ENCODE measurements at regions not wholly inside any gene's neighbourhood (a gene's known extent, or its start where the extent isn't known, plus 50 kb on each side); places are given as distances from the start of the nearest gene placed in this dataset.

DNA sequence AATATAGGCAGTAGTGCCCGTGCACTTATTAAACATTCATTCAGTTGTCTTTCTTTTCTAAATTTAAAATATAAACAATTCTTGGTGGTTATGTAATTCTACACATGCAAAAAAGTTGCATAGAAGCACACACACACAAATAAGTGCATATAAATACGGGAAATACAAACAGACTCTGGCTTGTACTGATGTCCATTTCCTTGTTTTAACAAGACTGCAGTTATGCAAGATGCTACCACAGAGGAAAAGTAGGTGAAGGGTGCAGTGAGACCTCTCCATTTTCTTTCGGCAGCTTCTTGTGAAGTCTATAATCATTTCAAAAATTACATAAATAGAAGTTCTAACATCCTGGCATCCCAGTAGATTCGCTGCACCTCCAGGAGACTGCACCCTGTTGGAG is 130.6 kb upstream of the BCL6 start:
- TF ChIP-seq, protein P1, sequence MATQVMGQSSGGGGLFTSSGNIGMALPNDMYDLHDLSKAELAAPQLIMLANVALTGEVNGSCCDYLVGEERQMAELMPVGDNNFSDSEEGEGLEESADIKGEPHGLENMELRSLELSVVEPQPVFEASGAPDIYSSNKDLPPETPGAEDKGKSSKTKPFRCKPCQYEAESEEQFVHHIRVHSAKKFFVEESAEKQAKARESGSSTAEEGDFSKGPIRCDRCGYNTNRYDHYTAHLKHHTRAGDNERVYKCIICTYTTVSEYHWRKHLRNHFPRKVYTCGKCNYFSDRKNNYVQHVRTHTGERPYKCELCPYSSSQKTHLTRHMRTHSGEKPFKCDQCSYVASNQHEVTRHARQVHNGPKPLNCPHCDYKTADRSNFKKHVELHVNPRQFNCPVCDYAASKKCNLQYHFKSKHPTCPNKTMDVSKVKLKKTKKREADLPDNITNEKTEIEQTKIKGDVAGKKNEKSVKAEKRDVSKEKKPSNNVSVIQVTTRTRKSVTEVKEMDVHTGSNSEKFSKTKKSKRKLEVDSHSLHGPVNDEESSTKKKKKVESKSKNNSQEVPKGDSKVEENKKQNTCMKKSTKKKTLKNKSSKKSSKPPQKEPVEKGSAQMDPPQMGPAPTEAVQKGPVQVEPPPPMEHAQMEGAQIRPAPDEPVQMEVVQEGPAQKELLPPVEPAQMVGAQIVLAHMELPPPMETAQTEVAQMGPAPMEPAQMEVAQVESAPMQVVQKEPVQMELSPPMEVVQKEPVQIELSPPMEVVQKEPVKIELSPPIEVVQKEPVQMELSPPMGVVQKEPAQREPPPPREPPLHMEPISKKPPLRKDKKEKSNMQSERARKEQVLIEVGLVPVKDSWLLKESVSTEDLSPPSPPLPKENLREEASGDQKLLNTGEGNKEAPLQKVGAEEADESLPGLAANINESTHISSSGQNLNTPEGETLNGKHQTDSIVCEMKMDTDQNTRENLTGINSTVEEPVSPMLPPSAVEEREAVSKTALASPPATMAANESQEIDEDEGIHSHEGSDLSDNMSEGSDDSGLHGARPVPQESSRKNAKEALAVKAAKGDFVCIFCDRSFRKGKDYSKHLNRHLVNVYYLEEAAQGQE (IDR thresholded peaks at IDR 0.05; ENCODE audit: insufficient read depth in 1 of 2, low read depth in 2 of 2, low read length in 2 of 2), result no peak
- TF ChIP-seq SIN3A (IDR thresholded peaks at IDR 0.05; ENCODE audit: borderline replicate concordance, insufficient read depth, low read length), result no peak
- no peak for TF ChIP-seq POLR2AphosphoS5 (IDR thresholded peaks at IDR 0.05; ENCODE audit: low read depth, low read length)
- TF ChIP-seq TAF1 (IDR thresholded peaks at IDR 0.05; ENCODE audit: borderline replicate concordance, insufficient read depth, low read length), result no peak
- TF ChIP-seq FOXP2 (optimal IDR thresholded peaks at IDR 0.05; ENCODE audit: borderline replicate concordance, extremely low read depth, extremely low read length, insufficient read depth), result no peak

DNA sequence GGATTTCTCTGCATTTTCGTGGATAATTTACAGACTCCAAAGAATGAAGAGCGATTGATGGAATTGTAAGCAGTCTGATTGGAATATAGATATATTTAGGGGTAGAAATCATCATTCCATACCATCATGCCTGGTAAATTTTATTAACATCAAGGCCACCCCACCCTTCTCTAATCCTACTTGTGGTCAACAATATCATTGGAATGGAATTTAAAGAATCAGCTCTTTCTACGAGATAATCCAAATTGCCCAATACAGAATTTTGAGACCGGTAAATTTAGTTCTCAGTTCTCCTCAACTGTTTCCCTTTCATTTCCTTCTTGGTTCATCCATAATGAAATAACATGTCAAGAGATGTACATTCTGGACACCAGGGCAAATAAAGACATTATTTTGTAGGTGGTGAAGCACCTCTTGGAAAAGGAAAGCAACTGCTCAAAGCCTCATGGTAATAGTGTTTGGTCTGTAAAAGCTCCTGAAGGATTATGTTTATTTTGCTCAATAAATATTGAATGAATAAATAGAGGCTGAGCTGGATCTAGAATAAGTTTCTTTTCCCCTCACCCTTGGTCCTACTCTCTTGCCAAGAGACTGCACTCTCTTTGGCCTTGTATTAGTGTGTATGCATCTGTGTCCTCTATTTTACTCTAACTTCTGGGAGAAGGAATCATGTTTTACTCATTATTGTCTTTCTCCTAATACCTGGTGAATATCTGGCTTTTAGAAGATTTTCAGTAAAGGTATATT is 133.7 kb upstream of the BCL6 start:
- no peak for TF ChIP-seq POLR2AphosphoS5 (IDR thresholded peaks at IDR 0.05; ENCODE audit: low read depth, low read length)
- TF ChIP-seq TAF1 (IDR thresholded peaks at IDR 0.05; ENCODE audit: borderline replicate concordance, insufficient read depth, low read length), result no peak
- TF ChIP-seq, protein P1 (IDR thresholded peaks at IDR 0.05; ENCODE audit: insufficient read depth in 1 of 2, low read depth in 2 of 2, low read length in 2 of 2), result no peak
- no peak for TF ChIP-seq SIN3A (IDR thresholded peaks at IDR 0.05; ENCODE audit: borderline replicate concordance, insufficient read depth, low read length)
- TF ChIP-seq FOXP2 (optimal IDR thresholded peaks at IDR 0.05; ENCODE audit: borderline replicate concordance, extremely low read depth, extremely low read length, insufficient read depth), result no peak

DNA sequence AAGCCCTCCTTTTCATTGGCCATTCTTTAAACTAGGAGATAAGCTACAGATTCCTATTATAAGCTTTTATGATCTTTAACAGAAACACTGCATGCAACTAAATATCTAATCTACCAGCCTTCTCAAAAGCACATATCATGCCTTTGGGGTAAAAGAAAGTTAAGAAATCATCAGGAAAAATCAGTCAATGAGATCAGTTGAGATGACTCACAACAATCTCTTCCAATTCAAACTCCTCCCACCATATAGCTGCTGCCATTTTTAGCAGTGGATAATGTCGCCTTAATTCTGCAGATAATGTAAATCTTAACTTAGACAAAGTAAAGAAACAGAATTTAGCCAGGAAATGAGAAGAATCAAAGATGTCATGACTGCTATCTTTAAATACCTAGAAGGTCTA is 135.2 kb upstream of the BCL6 start:
- TF ChIP-seq POLR2AphosphoS5 (IDR thresholded peaks at IDR 0.05; ENCODE audit: low read depth, low read length) (no peak), FOXP2 (optimal IDR thresholded peaks at IDR 0.05; ENCODE audit: borderline replicate concordance, extremely low read depth, extremely low read length, insufficient read depth) (no peak), SIN3A (IDR thresholded peaks at IDR 0.05; ENCODE audit: borderline replicate concordance, insufficient read depth, low read length) (no peak), TAF1 (IDR thresholded peaks at IDR 0.05; ENCODE audit: borderline replicate concordance, insufficient read depth, low read length) (no peak)
- TF ChIP-seq, protein P1 (IDR thresholded peaks at IDR 0.05; ENCODE audit: insufficient read depth in 1 of 2, low read depth in 2 of 2, low read length in 2 of 2), result no peak

DNA sequence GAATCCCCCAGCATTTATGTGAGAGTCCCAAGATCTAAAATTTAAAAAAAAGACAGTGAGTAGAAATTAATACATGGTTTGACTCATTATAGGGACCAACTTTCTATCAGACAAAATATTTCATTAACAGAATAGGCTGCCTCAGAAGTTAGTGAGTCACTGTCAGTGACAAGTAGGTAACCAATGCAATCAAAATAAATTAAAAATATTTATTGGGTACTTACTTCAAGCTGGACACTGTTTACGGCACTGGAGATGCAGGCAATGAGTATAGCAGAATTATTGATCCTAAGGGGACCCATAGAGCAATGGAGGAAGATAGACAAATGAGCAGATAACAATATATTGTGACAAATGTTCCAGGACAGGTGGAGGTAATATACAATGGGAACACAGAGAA is 135.6 kb upstream of the BCL6 start:
- TF ChIP-seq TAF1 (IDR thresholded peaks at IDR 0.05; ENCODE audit: borderline replicate concordance, insufficient read depth, low read length) (no peak), SIN3A (IDR thresholded peaks at IDR 0.05; ENCODE audit: borderline replicate concordance, insufficient read depth, low read length) (no peak), FOXP2 (optimal IDR thresholded peaks at IDR 0.05; ENCODE audit: borderline replicate concordance, extremely low read depth, extremely low read length, insufficient read depth) (no peak), POLR2AphosphoS5 (IDR thresholded peaks at IDR 0.05; ENCODE audit: low read depth, low read length) (no peak)
- TF ChIP-seq, protein P1 (IDR thresholded peaks at IDR 0.05; ENCODE audit: insufficient read depth in 1 of 2, low read depth in 2 of 2, low read length in 2 of 2), result no peak

All from PFSK-1 (cell line).